Thoracic aorta (tissue), 2 donors: ENCODE measurements at regions not wholly inside any gene's neighbourhood (a gene's known extent, or its start where the extent isn't known, plus 50 kb on each side); places are given as distances from the start of the nearest gene placed in this dataset.

Source experiments
- ATAC-seq: fragments of 150-250 bp; one replicate; pipeline ENCODE4 v1.8.0; 2017; ENCODE audit warnings: low read depth; ENCODE audit not compliant: insufficient number of reproducible peaks, low FRiP score
- DNase-seq: peaks from one replicate; pipeline ENCODE4 v3.0.0-alpha.2; 2020; ENCODE audit warnings: low spot score
- H3K27ac ChIP-seq, 2 donors: fragments of 200-600 bp; sonication (generic); 1 replicate in 1 of 2; 2 replicates in 1 of 2; pipeline ENCODE4 v1.5.1; 2016; ENCODE audit warnings: mild to moderate bottlenecking in 2 of 2, moderate library complexity in 2 of 2
- H3K27me3 ChIP-seq: fragments of 200-600 bp; sonication (generic); replicated peaks from 2 replicates; pipeline ENCODE4 v1.6.0; 2016; ENCODE audit warnings: mild to moderate bottlenecking; ENCODE audit not compliant: insufficient read depth
- H3K36me3 ChIP-seq: fragments of 200-600 bp; sonication (generic); one replicate; pipeline ENCODE4 v1.5.1; 2016
- H3K4me1 ChIP-seq, 2 donors: fragments of 200-600 bp; sonication (generic); 1 replicate in 1 of 2; 2 replicates in 1 of 2; pipeline versions ENCODE4 v1.5.1 to v1.6.0; 2016; ENCODE audit warnings: low read depth in 2 of 2, mild to moderate bottlenecking in 1 of 2; ENCODE audit not compliant: control insufficient read depth in 1 of 2
- H3K4me3 ChIP-seq: fragments of 200-600 bp; sonication (generic); 2 replicates; pipeline ENCODE4 v1.5.1; 2016; ENCODE audit warnings: mild to moderate bottlenecking
- H3K9me3 ChIP-seq: fragments of 200-600 bp; sonication (generic); 2 replicates; pipeline ENCODE4 v1.5.1; 2016
- TF ChIP-seq, protein P1 (sequence below): fragments of 200-600 bp; sonication (generic); IDR thresholded peaks from one replicate; pipeline ENCODE4 v1.5.1; 2019; ENCODE audit warnings: antibody characterized with exemption

DNA sequence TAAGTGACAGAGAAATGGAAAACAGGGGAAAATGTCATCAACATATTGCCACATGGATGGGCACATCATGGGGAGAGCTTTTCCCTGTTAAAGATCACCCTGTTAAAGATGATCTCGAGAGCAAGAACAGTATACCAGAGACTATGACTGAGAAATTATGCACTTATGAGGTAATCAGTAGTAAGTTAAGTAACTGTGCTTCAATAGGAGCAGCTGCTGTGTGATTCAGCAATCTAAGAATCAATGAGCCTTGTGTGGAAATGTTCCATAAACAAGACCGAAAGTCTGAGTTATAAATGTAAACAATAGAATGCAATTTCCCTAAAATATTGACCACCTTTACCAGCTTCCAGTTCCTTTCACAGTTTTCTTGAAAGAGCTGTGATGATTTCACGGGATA lies 582.3 kb downstream of the CAAP1 start:
- no peaks in the 10 kb centered on the region for H3K9me3 ChIP-seq

DNA sequence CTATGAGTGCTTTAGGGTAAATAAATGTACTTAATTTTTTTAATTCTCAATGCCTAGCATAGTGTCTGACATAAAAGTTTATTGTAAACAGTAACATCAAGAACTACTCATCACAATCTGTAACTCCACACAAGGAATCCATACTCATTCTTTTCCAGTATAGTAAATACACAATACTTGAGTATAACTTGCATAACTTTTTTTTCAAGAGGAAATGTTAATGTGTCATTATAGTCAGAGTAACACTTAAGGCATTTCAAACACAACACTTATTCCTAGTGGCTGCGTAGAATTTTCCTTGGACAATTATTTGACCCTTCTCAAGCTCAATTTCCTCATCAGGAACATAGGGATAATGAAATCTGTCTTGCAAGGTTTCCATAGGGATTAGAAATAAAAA lies 584.3 kb downstream of the CAAP1 start:
- ATAC-seq (no peak), DNase-seq (no peak)
- no peak overlapping the region for H3K27ac ChIP-seq
- no peaks in the 10 kb centered on the region for H3K4me1 ChIP-seq
- no peaks in the 10 kb centered on the region for H3K27me3 ChIP-seq
- no peak overlapping the region for H3K4me3 ChIP-seq
- TF ChIP-seq, protein P1, sequence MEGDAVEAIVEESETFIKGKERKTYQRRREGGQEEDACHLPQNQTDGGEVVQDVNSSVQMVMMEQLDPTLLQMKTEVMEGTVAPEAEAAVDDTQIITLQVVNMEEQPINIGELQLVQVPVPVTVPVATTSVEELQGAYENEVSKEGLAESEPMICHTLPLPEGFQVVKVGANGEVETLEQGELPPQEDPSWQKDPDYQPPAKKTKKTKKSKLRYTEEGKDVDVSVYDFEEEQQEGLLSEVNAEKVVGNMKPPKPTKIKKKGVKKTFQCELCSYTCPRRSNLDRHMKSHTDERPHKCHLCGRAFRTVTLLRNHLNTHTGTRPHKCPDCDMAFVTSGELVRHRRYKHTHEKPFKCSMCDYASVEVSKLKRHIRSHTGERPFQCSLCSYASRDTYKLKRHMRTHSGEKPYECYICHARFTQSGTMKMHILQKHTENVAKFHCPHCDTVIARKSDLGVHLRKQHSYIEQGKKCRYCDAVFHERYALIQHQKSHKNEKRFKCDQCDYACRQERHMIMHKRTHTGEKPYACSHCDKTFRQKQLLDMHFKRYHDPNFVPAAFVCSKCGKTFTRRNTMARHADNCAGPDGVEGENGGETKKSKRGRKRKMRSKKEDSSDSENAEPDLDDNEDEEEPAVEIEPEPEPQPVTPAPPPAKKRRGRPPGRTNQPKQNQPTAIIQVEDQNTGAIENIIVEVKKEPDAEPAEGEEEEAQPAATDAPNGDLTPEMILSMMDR, result no peak
- no peaks in the 10 kb centered on the region for H3K36me3 ChIP-seq
- H3K9me3 ChIP-seq, result no peaks in the 10 kb centered on the region

More for the DNA sequence above, 582.3 kb downstream of the CAAP1 start:
- ATAC-seq (no peak), DNase-seq (no peak)
- Histone ChIP-seq H3K27ac (no peak overlapping the region), H3K4me3 (no peak overlapping the region), H3K4me1 (no peaks in the 10 kb centered on the region), H3K27me3 (no peaks in the 10 kb centered on the region), H3K36me3 (no peaks in the 10 kb centered on the region)
- TF ChIP-seq, protein P1, result no peak

DNA sequence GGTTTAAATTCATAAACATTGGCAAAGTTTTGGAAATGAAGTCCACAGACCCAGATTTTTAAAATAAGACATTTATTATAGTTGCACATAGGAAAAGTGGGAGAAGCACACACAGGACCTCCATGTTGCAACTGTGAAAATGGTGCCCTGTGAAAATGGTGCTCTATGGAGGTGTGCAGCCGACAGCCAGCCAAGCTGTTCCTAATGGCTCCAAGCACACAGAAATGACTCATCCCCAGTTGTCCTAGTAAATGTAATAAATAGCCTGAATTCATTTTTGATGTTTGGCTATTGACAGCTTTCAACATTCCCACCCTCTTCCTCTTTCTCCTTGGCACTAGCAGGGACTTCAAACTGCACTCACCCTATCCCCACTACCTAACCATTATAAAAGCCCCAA lies 590.9 kb downstream of the CAAP1 start:
- DNase-seq (no peak), ATAC-seq (no peak)
- Histone ChIP-seq H3K27ac (no peak overlapping the region), H3K4me3 (no peak overlapping the region), H3K36me3 (no peaks in the 10 kb centered on the region), H3K9me3 (no peaks in the 10 kb centered on the region), H3K27me3 (no peaks in the 10 kb centered on the region), H3K4me1 (no peaks in the 10 kb centered on the region)
- TF ChIP-seq, protein P1, result no peak

DNA sequence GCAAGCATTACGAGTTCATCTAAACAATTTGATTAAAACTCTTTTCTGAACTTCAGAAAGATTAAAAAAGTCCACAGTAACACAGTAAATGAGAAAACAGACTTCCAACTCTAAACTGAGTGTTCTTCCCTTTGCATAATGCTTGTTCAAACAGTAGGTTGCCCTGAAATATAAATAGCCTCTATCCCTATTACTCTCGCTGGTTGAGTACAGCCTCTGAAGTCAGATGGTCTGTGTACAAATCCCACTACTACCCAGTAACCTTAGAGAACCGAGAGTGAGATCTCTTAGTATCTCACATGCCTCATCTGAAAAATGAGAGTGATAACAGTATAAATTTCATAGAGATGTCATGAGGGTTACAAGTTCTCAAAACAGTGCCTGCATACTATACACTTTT lies 591.6 kb downstream of the CAAP1 start:
- TF ChIP-seq, protein P1, result no peak
- no peak for DNase-seq
- no peak overlapping the region for H3K27ac ChIP-seq
- no peaks in the 10 kb centered on the region for H3K36me3 ChIP-seq
- no peak for ATAC-seq
- no peaks in the 10 kb centered on the region for H3K4me1 ChIP-seq
- no peaks in the 10 kb centered on the region for H3K9me3 ChIP-seq
- no peak overlapping the region for H3K4me3 ChIP-seq
- no peaks in the 10 kb centered on the region for H3K27me3 ChIP-seq

DNA sequence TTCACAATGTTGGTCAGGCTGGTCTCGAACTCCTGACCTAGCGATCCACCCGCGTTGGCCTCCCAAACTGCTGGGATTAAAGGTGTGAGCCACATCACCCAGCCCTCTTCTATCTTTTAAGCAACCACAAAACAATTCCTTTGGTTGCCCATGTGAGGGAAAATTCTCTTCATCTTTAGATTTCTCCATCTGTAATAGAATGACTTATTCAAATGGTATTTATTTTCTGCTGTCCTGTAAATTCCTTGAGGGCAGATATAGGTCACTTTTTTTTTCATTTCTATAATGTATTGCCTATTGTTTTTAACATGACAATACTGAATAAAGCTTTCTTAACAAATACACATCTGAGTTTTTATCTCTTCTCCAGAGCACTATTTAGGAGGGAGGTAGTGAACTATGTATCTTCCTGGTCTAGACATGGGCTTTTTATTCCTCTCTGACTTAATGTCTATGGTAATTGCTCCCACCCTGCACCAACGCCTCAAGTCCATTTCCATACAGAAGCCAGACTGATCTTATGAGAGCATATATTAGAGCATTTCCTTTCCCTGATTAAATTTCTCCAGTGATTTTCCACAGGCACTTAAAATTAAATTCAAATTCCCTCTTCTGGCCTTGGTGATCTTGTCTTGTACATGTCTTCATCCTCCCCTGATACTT lies 595.6 kb downstream of the CAAP1 start:
- no peak overlapping the region for H3K27ac ChIP-seq
- no peak overlapping the region for H3K4me3 ChIP-seq
- TF ChIP-seq, protein P1, result no peak
- no peaks in the 10 kb centered on the region for H3K36me3 ChIP-seq
- ATAC-seq (no peak), DNase-seq (no peak)
- no peaks in the 10 kb centered on the region for H3K27me3 ChIP-seq
- no peaks in the 10 kb centered on the region for H3K4me1 ChIP-seq
- no peaks in the 10 kb centered on the region for H3K9me3 ChIP-seq
